ENCODE measurements at regions not wholly inside any gene's neighbourhood (a gene's known extent, or its start where the extent isn't known, plus 50 kb on each side); places are given as distances from the start of the nearest gene placed in this dataset.

GRCh38 chr2:188666503-188666902, 307.7 kb upstream of the COL3A1 start:
- TF ChIP-seq CTCF (IDR thresholded peaks at IDR 0.05) (no peak), POLR2A (IDR thresholded peaks at IDR 0.05) (no peak)
